Fibroblast of skin of back (primary cell): ENCODE measurements at regions not wholly inside any gene's neighbourhood (a gene's known extent, or its start where the extent isn't known, plus 50 kb on each side); places are given as distances from the start of the nearest gene placed in this dataset.

ENCODE experiments used
- DNase-seq: peaks from one replicate; pipeline ENCODE4 v3.0.0-alpha.2; 2013

DNA sequence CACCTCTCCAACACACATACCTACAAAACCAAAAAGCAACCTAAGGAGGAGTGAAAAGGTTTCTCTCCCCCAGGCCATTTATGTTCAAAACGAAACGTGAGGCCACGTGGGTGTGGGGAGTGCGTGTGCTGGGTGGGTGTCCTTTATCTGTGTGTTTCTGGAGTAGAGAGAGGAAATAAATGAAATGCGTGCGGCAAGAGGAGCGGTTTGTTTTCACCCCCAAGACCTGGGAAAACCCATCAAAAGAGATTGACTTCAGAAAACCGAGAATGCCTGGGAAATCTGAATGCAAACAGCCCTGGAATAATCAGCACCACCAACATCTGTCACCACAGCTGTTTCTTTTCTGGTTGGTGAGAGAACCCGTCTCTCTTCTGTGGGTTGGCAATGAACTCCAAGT is 137.4 kb downstream of the INSIG2 start:
- no peak for DNase-seq

DNA sequence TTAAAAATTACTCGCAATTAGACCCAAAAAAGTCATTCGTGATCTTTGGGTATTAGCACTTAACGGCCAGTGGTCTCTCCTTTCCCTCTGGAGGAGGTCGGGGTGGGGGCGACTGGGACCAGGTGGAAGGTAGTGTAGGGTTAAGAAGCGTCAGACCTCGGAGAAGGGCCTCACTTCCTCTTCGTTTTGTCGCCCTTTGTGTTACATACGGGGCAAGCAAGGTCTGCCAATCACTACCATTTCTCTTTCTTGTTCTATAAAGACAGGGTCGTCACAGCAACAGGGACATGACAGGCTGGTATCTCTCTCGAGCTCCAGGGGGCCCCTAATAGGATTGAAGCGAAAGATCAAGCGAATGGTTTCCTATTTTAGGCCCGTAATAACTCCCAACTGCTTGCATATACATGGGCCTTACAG is 136.6 kb downstream of the INSIG2 start:
- peak; percentile 32 for DNase-seq

DNA sequence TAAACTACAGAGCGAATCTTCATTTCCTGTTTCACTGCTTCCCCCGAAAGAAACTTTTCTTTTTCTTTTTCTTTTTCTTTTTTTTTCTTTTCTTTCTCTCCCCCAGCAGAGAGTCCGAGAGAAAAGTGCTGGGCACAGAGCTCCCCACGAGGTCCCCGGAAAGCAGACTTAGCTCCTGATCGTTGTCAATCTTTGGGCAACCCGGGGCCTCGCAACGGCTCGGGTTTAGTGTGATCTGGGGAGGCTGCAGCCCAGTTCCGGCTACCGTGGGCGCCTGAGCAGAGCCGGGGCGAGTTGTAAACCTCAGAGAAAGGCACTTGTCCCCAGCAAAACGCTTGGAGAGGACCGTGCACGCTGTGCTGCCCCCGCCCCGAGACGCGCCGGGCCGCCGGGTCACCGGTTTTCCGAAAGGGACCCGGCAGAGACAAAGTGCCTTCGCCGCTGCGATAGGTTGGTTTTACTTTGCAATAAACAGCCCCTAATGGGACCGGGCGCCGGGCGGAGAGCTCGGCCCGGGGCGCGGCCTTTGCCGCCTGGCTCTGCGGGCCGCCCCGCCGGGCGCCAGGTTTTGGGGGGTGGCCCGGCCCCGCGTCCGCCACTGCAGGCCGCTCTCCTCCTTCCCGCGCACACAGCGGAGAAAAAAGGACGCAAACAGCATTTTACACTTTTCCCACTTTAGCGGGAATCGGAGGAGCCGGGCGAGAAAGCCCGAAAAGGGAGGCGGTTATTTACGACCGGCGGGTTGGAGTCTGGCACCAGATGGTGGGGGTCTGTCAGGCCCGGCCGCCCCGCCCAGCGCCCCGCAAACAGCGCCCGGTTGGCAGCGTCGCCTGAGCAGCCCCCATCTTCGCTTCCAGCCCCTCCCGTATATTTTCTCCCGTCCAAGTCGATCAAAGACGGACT is 136.0 kb downstream of the INSIG2 start:
- peak; percentile 57 for DNase-seq

DNA sequence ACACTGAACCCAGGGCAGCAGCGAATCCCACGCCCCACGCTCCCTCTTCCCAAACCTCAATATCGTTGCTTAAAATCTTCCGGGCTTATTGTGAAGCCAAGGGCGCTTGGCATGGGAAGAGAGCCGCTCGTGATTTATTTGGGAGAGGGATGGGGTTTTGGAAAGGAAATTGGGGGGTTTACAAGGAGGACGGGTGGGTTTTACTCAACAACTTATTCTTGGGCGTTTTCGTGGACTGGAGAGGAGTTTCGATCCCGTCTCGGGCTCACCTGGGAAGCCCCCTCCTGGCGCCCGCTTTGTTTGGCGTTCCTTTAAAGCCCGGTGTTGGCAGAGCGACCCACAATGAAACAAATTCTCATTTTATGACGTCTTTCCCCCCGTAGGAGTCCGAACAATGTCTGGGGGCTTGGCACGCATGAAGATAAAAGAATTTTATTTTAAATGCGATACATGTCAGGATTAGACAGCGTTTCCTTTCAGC is 135.3 kb downstream of the INSIG2 start:
- DNase-seq, result peak; percentile 42

DNA sequence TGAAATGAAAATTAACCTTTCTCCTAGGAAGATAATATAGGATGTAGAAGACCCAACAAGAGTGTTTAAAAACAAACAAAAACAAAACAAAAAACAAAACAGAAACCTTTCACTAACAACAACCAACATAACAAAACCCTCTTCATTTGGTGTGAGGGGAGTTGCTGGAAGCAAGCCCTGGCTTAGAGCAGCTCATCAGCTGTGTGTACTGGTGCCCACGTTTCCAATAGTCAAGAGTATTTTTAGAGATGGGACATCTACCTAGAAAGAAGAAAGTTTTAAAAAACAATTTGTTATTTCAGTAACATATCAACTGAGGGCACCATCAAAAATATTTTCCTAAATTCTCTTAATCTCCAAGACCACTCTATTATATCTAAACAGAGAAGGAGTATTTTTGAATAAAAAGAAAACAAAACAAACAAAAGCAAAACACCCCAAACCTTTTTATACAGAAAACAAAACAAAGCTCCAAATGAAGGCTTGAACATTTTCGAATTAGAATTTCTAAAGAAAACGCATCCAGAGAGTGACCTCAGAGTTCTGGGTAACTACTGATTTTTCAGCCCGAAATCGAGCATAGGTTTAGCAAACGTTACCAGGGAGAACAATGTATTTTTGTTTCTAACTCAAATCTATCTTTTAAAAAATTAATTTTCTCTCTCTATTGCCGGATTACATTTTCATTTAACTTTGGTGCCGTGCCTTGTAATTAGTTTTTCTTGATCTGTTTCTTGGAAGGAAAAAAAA is 134.6 kb downstream of the INSIG2 start:
- no peak for DNase-seq

DNA sequence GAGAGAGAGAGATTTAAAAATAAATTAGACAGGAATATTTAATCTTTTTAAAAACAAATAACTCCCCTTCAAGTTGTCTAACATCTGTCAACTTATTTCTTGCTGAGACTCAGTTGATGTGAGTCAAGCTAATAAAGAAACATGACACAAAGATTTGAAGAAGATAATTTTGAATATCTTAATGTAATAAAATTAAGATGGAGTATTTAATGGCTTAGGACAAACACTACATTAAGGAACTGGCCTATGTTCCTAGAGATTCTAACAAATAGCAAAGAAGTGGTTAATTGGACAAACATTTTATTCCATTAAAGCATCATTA is 134.0 kb downstream of the INSIG2 start:
- DNase-seq, result no peak

DNA sequence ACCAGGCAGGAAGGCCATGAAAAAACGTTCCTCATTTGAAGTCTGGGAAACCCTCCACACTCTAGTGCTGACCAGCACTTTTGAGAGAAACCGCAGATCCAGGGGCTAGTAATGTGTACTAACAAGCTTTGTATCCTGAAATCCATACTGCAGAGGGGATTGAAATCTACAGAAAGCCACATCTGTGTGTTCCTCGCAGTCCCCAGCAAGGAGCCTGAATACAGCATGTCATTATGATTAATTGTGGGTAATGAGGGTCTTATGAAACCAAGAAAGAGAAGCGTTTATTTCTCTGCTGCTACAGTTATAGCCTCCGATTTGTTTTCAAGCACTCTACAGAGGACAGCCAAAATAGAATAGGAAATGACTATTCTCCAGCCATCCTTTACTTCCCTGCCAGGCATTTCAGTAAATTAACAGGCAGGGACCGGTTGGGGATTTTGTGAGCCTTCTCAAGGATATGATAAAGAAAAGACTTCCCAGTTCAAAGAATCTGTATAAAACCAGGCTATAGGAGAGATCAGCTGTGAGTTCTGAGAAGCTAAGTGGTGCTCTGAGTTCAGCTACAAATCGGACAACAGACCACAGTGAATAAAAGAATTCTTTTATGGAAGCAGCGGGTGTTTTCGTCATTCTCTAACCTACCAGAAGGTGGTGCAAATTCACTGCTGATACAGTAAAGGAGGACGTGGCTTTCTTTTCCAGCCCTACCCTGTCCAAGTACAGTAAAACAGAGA is 133.4 kb downstream of the INSIG2 start:
- peak; percentile 83 for DNase-seq

DNA sequence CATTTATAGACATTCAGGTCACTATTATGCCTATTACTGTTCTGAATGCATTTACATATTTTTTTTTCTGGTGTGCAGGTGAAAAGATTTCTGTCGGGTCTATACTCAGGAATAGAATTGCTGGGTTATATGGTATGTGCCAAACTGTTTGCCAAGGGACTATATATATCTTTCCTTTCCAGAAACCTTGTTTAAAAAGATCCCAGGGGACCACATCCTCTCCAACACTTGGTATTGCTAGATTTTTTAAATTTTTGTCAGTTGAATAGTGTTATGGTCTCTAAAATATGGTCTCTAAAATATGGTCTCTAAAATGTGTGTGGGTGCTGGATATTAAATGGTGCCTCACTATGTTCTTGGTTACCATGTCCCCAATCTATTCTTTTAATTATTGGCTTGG is 131.3 kb downstream of the INSIG2 start:
- DNase-seq, result peak; percentile 54

DNA sequence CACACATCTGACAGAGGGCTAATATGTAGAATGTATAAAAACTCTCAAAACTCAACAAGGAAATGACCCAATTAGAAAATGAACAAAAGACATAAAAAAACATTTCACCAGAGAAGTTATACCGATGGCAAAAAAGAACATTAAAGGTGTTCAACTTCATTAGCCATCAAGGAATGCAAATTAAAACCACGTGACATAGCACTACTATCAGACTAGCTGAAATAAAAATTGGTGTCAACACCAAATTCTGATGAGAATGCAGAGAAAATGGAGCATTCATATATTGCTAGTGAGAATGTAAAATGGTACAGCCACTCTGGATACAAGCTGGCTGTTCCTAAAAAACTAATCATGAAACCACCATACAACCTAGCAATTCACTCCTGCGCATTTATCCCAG is 128.0 kb downstream of the INSIG2 start:
- DNase-seq, result no peak

DNA sequence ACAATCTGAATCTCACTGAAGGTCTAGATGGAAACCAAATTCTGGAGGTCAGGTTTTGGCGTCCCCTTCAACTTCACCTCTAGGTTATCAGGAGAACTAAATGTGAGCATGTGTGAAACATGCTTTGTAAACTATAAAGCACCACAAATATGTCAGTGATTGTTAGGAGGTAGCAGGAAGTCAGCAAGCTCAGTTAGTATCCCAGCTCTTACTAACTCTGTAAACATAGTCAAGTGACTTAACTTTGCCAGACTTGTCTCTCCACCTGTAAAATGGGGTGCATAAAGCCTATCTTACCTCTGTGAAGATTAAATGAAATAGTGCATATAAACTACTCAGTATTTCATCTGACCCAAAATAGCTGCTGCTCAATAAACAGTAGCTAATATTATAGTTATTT is 121.5 kb downstream of the INSIG2 start:
- DNase-seq, result no peak

DNA sequence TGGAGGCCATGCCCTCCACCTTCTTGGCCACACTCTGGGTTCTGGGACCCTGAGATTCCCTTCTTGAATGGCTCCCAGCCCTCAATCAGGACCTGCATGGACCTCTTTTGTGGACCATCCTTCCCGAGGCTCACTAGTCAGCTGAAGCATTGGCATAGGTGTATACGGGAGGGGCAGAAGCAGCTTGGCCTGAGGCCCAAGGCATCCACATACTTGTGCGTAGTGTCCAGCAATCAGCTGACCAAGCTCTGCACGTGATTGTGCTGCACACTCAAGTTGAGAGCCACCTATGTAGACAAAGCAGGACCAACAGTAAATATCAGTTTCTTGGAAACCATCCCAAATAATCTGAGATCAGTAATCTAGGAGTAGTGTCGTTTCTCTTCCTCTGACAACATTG is 119.6 kb downstream of the INSIG2 start:
- DNase-seq, result no peak

DNA sequence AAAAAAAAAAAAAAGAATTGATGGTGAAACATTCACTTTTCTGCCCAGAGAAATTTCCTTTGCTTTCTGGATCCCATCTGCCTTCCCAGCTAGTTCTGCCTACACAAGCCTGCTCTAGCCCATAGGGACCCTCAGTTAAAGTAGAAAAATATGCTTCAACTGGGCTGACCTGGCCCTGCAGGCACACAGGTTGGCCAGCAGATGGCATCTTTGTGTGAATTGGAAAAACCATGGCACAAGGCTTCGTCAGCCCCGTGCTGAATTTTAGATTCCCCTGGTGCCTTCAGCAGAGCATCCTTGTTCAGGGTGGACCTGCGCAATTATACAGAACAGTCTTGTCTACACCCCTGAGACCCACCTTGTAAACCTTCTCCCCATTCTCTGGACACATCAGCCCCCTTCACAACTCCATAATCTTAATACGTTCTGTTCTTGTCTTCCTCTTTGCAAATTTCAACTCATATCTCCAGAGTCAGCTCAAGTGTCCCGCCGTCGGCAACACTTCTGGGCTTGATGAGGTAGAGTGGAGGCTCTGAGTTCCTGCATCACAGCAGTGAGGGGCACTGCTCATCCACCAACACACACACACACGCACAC is 114.5 kb downstream of the INSIG2 start:
- peak; percentile 52 for DNase-seq

DNA sequence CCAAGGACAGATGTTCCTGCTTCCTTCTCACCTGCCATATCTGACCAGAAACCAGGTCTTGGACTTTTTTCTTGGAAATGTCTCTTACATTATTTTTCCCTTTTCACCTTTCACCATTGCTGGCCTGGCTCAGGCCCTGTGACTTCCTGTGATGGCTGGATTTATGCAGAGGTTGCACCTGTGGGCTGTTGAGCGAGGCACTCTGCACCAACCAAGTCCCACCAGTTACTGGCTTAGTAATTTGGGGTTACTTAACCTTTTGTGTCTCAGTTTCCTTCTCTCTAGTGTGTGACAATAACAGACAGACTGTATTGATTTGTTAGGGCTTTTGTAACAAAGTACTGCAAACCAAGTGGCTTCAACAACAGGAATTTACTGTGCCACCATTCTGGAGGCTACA is 110.0 kb downstream of the INSIG2 start:
- DNase-seq, result no peak

DNA sequence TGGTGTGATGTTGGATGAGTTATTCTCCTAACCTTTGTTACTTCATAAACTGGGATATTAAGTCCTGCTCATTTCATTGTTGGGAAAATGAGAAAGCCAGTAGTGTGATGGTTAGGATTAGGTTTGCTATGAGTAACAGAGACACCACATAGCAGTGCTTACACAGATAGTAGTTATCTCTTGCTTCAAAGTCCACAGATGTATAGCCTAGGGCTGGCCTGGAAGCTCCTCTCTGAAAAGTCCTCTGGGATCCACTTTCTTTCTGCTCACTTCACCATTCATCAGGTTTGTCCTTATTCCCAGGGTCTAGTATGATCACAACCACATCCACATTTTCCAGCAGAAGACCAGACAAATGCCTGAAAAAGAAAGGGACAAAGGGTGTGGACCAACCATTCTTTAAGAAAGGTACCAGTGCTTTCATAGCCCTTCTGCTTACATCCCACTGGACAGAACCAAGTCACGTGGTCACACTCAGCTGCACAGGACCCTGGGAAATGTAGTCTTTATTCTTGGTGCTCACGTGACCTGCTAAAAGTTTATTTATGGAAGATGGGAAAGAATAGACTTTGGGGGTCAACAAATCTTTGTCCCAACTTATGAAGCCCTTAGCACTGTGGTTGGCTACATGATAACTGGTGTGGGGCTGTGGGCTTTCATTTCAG is 108.9 kb downstream of the INSIG2 start:
- no peak for DNase-seq

DNA sequence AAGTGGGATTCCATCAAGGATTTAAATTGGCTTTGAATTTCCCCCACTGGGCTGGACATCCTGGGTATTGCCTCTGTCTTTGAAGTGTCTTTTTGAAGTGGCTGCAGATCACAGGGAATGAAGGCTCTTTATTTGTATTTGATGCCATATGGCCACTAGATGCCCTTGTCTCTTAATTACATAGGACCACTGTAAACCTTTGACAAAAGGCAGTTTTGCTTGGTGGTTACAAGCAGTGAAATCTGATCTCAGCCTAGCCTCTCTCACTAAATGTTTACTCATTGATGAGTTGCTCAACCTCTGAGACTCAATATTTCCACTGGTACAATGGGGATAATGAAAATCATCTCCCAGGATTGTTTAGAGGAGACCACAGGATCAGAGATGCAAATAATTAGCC is 102.2 kb downstream of the INSIG2 start:
- no peak for DNase-seq

DNA sequence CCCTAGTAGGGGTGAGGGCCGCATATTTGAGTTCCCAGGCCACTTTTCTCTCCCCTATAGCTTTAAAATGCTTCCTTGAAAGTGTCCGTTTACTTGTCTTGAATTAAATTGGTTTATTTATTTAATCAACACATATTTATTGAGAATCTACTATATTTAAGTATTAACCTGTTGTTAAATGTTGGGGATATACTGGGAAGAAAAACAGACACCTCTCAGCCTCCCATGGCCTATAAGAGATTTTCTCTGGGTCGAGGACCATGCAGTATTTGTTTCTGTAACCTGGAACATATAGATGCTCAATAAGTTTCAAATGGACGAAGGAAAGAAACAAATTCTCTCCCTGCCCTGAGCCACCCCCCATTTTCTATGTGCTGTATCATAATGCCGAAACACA is 98.6 kb downstream of the INSIG2 start:
- DNase-seq, result no peak

DNA sequence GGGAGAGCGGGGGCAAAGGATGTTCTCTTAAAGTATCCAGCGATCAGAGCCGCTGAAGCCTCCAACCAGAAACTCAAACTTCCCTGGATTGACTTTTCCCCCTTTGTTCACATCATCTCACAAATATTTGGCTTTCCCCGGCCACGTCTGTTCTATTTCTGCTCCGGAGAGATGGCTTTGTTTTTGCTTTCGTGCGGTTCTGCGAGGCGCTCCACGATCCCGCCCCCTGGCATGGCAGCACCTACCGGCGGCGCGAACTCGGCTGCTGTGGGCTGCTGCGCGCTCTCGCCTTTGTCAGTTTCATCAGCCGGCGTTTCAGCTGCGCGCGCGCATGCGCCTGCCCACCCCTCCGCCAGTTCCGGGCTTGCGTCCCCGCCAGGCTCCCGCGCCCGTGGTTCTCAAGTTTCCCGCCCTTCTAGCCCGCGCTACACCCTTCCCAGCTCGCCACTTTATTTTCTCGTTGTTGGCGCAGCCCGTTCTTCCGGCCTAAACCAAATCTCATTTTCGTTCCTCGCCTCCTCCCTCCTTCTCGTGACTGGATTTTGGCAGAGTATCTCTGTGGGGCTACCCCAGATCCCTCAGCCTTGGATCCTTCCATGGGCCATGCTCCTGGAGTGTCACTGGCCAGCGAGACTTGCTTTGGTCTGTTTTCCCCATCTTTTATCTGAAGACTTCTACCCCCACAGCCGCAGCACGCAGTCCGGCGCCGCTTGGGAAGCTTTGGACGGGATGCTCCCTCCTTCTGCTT is 98.0 kb downstream of the INSIG2 start:
- DNase-seq, result peak; percentile 91

DNA sequence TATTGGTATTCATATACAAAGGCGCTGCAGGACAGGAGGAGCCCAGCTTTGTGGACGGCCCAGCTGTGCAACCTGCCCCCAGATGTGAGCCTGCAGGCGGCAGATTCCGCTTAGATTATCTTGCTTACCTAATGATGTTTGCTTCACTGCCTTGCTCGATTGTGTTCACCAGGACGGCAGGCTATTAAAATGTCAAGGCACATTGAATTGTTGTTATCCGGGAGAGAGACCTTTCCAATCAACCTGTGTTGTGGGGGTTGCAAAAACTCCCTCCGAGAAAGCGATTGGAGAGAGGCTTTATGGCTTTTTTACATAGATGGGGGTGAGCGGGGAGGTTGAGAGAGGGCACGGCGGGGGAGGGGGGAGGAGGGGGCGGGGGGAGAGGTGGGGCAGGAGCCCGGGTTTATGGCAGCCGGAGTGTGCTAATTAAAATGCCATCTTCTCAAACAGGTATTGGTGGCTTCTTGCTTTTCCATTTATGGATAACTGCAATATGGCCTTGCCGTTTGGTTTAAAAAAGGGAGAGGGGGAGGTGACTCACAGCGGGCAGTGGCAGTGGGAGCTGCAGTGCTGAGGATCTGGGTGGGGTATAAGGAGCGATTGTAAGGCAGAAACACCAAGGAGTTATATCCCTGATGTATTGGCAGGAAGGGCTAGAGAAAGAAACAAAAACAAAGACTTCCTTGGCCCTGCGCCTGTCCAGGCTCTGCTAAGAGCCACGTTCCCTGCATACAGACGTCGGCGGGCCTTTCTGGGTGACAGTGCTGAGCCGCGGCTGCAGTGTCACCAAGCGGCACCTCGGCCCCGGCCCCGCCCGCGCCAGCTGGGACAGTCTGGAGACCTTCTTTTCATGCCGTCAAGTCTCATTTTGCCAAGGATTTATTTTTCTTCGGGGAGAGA is 97.2 kb downstream of the INSIG2 start:
- DNase-seq, result peak; percentile 84

DNA sequence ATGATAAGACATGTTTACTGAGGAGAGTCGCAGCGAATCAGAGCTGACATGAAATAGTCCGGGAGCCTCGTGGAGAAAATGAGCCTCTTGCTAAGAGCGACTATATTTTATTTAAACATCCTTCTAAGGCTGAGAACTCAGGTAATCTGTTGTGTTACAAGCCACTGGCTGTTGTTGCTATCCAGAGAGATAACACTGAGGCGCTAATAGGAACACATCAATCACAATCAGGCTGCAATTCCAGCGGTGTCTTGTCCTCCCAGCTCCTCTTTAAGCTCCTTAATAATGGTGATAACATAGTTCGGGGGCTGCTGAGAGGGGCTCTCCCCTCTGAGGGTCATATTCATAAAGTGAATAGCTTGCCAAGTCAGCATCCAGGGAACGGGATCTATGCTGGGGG is 95.1 kb downstream of the INSIG2 start:
- no peak for DNase-seq

DNA sequence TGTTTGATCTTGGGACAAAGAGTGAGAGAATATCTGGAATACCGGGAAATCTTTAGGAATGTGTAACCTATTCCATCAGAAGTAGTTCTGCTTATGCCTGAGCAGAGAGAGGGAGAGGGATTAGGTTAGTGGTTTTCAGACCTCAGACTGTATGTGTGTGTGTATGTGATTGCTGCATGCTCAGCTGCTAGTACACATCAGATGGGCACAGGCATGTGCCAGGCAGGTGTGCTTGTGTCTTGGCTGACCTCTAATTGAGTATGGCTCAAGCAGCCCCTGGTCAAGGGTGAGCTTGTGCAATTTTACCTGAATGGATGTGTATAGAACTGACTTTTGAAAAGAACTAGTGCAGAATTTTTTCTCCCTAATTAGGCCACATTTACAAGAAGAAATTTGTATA is 91.2 kb downstream of the INSIG2 start:
- DNase-seq, result no peak
